GM21529 (cell line): ENCODE measurements at regions not wholly inside any gene's neighbourhood (a gene's known extent, or its start where the extent isn't known, plus 50 kb on each side); places are given as distances from the start of the nearest gene placed in this dataset.
"Not testable (repeated sequence)": the region's sequence is repeated elsewhere in the genome, so short reads cannot be mapped to it uniquely, and the experiment has no call there.

Experiments used
- ATAC-seq: cut with Tn5 transposase; IDR thresholded peaks from one replicate; pipeline ENCODE4 v1.9.1; 2021; ENCODE audit not compliant: unreplicated experiment

- no peak for ATAC-seq
Measured at GRCh38 chr18:1475867-1476266, 571.2 kb downstream of the ADCYAP1 start.

DNA sequence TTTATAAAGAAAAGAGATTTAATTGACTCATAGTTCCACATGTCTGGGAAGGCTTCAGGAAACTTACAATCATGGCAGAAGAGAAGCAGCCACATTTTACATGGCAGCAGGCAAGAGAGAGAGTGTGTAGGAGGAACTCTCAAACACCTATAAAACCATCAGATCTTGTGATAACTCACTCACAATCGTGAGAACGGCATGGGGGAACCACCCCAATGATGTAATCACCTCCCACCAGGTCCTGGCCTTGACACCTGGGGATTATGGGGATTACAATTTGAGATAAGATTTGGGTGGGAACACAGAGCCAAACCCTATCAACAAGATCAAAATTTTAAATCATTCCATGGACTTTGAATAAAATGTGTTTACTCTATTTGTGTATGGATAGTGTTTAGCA is 575.6 kb downstream of the ADCYAP1 start:
- ATAC-seq, result no peak

GRCh38 chr18:1481577-1481976 is 576.9 kb downstream of the ADCYAP1 start:
- ATAC-seq, result no peak

GRCh38 chr18:1483385-1483784 is 578.7 kb downstream of the ADCYAP1 start:
- ATAC-seq, result no peak

- ATAC-seq, result no peak
Measured at GRCh38 chr18:1487457-1487856, 582.8 kb downstream of the ADCYAP1 start.

GRCh38 chr18:1488394-1488793 is 583.7 kb downstream of the ADCYAP1 start:
- no peak for ATAC-seq

DNA sequence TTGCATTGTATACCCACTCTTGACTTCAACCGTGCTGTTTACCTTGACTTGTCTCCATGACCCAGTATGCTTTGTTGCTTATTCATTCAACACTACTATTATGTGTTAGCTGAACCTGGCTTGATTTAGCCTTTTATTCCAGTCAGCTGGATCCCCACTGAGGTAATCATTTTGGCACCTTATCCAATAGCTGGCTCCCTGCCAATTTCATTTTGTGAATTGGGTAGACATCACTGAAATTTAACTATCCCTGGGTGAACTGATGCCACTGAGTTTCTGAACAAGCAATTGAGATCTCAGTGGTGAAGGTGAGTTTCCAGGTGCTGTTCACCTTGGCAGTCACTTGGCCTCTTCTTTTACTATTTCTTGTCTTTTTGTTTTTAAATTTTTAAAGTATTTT is 584.3 kb downstream of the ADCYAP1 start:
- no peak for ATAC-seq

- ATAC-seq, result no peak
Measured at GRCh38 chr18:1495387-1495786, 590.7 kb downstream of the ADCYAP1 start.

- ATAC-seq, result no peak
Measured at GRCh38 chr18:1496096-1496495, 591.4 kb downstream of the ADCYAP1 start.

DNA sequence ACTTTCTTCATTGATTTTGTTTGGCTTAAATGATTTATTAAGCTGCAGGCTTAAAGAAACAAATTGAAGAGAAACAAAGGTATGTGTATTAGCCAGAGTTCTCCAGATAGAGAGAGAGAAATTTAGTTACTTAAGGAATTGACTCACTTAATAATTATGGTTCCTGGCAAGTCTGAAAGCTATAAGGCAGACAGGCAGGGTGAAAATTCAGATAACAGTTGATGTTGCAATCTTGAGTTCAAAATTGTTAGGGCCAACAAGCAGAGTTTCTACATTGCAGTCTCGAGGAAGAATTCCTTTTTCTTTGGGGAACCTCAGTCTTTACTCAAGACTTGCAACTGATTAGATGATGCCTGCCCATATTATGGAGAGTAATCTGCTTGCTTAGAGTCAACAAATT is 593.5 kb downstream of the ADCYAP1 start:
- no peak for ATAC-seq

- no peak for ATAC-seq
Measured at GRCh38 chr18:1499265-1499664, 594.6 kb downstream of the ADCYAP1 start.

GRCh38 chr18:1503847-1504246 is 599.2 kb downstream of the ADCYAP1 start:
- ATAC-seq, result no peak

- ATAC-seq, result no peak
Measured at GRCh38 chr18:1505856-1506255, 601.2 kb downstream of the ADCYAP1 start.

- ATAC-seq, result no peak
Measured at GRCh38 chr18:1510542-1511179, 606.0 kb downstream of the ADCYAP1 start.

DNA sequence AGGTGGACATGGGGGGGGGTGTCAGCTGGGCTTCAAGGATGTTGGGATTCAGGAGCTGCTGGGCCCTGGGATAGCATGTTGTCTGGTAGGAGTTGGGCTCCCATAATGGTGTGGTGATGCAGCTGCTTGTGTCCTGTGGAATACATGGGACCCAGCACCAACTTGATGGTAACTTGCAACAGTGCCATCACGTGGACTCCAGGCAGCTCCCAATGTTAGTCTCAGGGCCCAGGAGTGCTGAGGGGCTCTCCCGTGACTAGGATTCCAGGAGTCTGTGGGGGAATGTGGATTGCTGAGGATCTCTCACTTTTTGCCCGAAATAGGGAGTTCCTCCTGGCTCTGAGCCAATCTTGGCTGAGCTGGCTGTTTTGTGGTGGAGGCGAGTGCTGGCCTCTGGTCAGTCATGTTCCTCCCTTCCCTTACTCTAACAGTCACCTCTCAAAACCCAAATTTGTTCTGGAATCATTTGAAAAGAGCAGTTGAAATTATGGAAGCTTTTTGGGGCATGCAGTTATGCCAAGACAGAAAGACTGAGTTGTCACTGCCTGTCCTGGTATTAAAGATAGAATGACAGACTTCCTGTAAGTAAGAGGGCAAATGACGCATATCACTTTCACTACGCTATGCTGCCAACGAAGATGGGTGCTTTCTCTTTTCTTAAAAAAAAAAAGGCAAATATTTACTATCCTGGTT is 607.1 kb downstream of the ADCYAP1 start:
- no peak for ATAC-seq

- ATAC-seq, result no peak
Measured at GRCh38 chr18:1513519-1513918, 608.8 kb downstream of the ADCYAP1 start.

DNA sequence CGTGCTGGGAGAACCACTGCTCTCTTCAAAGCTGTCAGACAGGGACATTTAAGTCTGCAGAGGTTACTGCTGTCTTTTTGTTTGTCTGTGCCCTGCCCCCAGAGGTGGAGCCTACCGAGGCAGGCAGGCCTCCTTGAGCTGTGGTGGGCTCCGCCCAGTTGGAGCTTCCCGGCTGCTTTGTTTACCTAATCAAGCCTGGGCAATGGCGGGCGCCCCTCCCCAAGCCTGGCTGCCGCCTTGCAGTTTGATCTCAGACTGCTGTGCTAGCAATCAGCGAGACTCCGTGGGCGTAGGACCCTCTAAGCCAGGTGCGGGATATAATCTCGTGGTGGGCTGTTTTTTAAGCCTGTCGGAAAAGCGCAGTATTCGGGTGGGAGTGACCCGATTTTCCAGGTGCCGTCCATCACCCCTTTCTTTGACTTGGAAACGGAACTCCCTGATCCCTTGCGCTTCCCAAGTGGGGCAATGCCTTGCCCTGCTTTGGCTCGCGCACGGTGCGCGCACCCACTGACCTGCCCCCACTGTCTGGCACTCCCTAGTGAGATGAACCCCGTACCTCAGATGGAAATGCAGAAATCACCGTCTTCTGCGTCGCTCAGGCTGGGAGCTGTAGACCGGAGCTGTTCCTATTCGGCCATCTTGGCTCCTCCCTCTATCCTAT is 617.0 kb downstream of the ADCYAP1 start:
- not testable (repeated sequence) for ATAC-seq

DNA sequence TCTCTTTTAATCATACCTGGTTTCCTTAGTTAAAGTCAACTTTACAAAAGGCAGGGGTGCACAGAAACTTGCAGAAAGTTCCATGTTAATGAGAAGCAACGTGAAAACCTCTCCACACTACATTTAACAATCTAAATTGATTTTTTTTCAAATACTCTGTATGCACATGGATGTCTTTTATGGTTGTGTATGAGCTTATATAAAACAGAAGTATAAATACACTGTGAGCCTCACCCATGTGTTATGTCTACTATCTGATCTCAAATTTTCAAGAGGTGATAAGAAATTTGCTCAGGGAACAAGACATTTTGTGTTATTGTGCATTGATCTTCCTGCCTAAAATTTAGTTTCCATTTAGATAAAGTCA is 617.6 kb downstream of the ADCYAP1 start:
- no peak for ATAC-seq

- no peak for ATAC-seq
Measured at GRCh38 chr18:1526991-1527390, 622.3 kb downstream of the ADCYAP1 start.

- ATAC-seq, result no peak
Measured at GRCh38 chr18:1527805-1528204, 623.1 kb downstream of the ADCYAP1 start.

DNA sequence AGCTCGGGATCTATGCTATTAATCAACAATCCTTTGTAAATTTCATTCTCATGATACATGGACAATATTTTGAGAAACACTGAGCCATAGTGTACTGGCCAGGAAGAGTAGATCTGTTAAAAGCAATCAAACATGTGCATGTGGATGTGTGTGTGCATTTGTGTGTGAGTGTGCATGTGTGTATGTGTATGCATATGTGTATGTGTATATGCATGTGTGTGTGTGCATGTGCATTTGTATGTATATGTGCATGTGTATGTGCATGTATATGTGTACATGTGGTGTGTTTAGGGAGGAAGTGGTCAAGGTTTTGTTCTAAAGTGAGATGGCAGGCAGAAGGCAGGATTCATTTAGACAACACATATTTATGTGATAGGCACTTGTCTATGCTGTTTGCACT is 623.8 kb downstream of the ADCYAP1 start:
- ATAC-seq, result no peak

DNA sequence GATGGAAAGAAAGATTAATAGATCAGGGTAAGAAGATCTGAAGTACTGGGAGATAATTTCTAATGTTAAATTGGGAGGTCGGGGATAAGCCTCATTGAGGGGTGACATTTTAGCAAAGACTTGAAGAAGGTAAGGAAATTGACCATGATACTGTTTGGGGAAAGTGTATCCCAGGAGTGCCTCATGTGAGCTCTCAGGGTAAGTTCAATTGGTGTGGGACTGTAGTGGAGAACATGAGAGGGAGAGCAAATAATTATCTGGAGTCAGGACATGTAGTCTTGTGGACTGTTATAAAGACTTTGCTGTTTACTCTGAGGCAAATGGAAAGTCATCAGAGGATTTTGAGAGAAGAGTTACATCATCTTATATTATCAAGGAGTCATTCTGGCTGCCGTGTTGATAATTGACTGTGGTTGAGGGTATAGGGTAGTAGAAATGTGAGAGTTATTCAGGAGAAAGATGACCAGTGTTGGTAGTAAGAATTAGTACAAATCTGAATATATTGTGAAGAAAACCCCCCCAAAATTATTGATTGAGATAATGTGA is 624.4 kb downstream of the ADCYAP1 start:
- ATAC-seq, result no peak
